CD4-positive, alpha-beta T cell (primary cell): ENCODE measurements at regions not wholly inside any gene's neighbourhood (a gene's known extent, or its start where the extent isn't known, plus 50 kb on each side); places are given as distances from the start of the nearest gene placed in this dataset.

Experiments used
- ATAC-seq: fragments of 200-7000 bp; cut with Tn5 transposase; one replicate; pipeline ENCODE4 v1.10.0; 2022; ENCODE audit warnings: mild to moderate bottlenecking; ENCODE audit not compliant: poor library complexity
- CTCF ChIA-PET: fragments of 350-600 bp; sonication (Branson Sonifier 250); formaldehyde crosslinking; loops from one replicate; lab custom pipeline; 2021; ENCODE audit warnings: antibody characterized with exemption, inconsistent platforms; lab: Charles Lee
- POLR2A ChIA-PET: fragments of 350-600 bp; sonication (Branson Sonifier 250); formaldehyde crosslinking; loops from one replicate; lab custom pipeline; 2021; ENCODE audit warnings: antibody characterized with exemption, inconsistent platforms; lab: Charles Lee
- DNase-seq, 14 experiments: peaks; one replicate each; pipeline ENCODE4 v3.0.0-alpha.2; 2013 to 2020; ENCODE audit warnings: mixed read lengths in 2 of 14
- H3K27ac ChIP-seq, 2 donors: one replicate each; pipeline versions ENCODE4 v1.5.1 to v1.7.0; 2013; ENCODE audit warnings: low read length in 2 of 2, low read depth in 1 of 2, mild to moderate bottlenecking in 1 of 2
- H3K27me3 ChIP-seq, 2 experiments: 1 replicate in 1 of 2; 2 replicates in 1 of 2; pipeline versions ENCODE4 v1.6.1 to v1.7.0; 2013; ENCODE audit warnings: low read length in 2 of 2, control low read depth in 1 of 2, mild to moderate bottlenecking in 1 of 2, moderate library complexity in 1 of 2; ENCODE audit not compliant: insufficient read depth in 2 of 2, control insufficient read depth in 1 of 2
- H3K36me3 ChIP-seq: one replicate; pipeline ENCODE4 v1.6.1; 2013; ENCODE audit warnings: low read length, control low read depth; ENCODE audit not compliant: insufficient read depth
- H3K4me1 ChIP-seq: one replicate; pipeline ENCODE4 v1.6.1; 2013; ENCODE audit warnings: low read length, control low read depth; ENCODE audit not compliant: insufficient read depth
- H3K4me3 ChIP-seq: one replicate; pipeline ENCODE4 v1.5.1; 2013; ENCODE audit warnings: mild to moderate bottlenecking, low read length, moderate library complexity
- H3K9me3 ChIP-seq, 2 experiments: 1 replicate in 1 of 2; 2 replicates in 1 of 2; pipeline versions ENCODE4 v1.6.1 to v1.7.0; 2013; ENCODE audit warnings: low read length in 2 of 2, mild to moderate bottlenecking in 2 of 2, control low read depth in 1 of 2, moderate library complexity in 1 of 2; ENCODE audit not compliant: control insufficient read depth in 1 of 2, insufficient read depth in 1 of 2
- H3K27ac Mint-ChIP-seq: one replicate; pipeline ENCODE4 v1.8.0; 2020; ENCODE audit warnings: mixed read lengths
- H3K27me3 Mint-ChIP-seq: one replicate; pipeline ENCODE4 v1.8.0; 2021; ENCODE audit warnings: mixed read lengths
- H3K36me3 Mint-ChIP-seq: one replicate; pipeline ENCODE4 v1.8.0; 2021; ENCODE audit warnings: low read depth, mixed read lengths
- H3K4me1 Mint-ChIP-seq: one replicate; pipeline ENCODE4 v1.8.0; 2021; ENCODE audit warnings: low read depth, mixed read lengths
- H3K4me3 Mint-ChIP-seq: one replicate; pipeline ENCODE4 v1.8.0; 2020; ENCODE audit warnings: mild to moderate bottlenecking, mixed read lengths
- H3K9me3 Mint-ChIP-seq: one replicate; pipeline ENCODE4 v1.8.0; 2020; ENCODE audit warnings: mixed read lengths
- intact Hi-C, 2 experiments: fragments of 100-400 bp; cut with DNase I in 1 of 2; cut with micrococcal nuclease in 1 of 2; formaldehyde crosslinking; loops; one replicate each; pipeline versions ENCODE4 v1.15.1 to v1.9.0; 2023 to 2025; cut with DNase I, micrococcal nuclease
- TF ChIP-seq, protein P1 (sequence below): fragments of 200-600 bp; IDR thresholded peaks from one replicate; pipeline ENCODE4 v1.8.0; 2022; ENCODE audit warnings: antibody characterized with exemption, mild to moderate bottlenecking

DNA sequence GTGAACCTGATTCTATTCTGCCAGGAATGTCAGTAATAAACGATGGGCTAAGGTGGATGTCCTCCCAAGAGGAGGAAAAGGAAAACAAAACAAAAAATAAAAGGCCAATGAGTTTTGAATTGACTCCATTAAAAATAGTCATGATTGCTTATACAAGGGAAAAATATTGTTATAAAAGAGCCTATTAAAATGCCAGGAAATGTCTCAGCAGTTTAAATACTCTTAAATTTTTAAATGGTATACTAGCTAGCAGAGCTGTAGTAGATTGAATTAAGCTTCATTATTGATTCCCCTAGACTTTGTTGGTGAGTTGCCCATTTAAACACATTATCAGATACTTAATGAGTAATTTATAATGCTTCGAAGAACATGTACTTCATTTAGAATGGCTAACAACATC, 990.9 kb upstream of the GJE1 start:
- intact Hi-C loops = no loop called here

DNA sequence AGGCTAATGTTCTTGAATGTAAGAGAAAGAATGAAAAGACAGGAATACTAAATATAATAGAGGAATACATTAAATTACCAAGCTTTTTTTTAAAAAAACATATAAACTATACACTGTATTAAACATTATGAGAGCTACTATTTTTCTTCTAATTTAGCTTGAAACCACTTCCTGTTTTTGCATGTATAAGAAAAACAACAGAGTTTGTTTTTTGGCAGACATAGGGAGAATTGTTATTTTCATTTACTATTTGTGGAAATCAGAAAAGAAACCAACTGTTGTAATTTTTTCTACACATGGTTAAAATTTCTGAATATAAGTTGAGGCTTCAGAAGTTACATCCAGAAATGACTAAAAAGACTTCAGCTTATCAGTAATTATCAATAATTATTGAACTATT, 991.8 kb upstream of the GJE1 start:
- H3K4me3 Mint-ChIP-seq = no peak overlapping the region
- no peaks in the 10 kb centered on the region for H3K9me3 Mint-ChIP-seq
- H3K27ac Mint-ChIP-seq = no peak overlapping the region
- Histone ChIP-seq H3K9me3 (peaks cover 0 to 3% of the 10 kb centered on the region in 2 experiments), H3K4me1 (no peaks in the 10 kb centered on the region), H3K4me3 (no peak overlapping the region), H3K36me3 (no peaks in the 10 kb centered on the region), H3K27ac (no peak overlapping the region), H3K27me3 (no peaks in the 10 kb centered on the region)
- ChIA-PET CTCF (no interaction called here), POLR2A (no interaction called here)
- H3K4me1 Mint-ChIP-seq = no peaks in the 10 kb centered on the region
- ATAC-seq = no peak
- DNase-seq = no peak
- intact Hi-C loops = no loop called here
- H3K27me3 Mint-ChIP-seq = peaks cover 6% of the 10 kb centered on the region
- no peaks in the 10 kb centered on the region for H3K36me3 Mint-ChIP-seq
- TF ChIP-seq, protein P1, sequence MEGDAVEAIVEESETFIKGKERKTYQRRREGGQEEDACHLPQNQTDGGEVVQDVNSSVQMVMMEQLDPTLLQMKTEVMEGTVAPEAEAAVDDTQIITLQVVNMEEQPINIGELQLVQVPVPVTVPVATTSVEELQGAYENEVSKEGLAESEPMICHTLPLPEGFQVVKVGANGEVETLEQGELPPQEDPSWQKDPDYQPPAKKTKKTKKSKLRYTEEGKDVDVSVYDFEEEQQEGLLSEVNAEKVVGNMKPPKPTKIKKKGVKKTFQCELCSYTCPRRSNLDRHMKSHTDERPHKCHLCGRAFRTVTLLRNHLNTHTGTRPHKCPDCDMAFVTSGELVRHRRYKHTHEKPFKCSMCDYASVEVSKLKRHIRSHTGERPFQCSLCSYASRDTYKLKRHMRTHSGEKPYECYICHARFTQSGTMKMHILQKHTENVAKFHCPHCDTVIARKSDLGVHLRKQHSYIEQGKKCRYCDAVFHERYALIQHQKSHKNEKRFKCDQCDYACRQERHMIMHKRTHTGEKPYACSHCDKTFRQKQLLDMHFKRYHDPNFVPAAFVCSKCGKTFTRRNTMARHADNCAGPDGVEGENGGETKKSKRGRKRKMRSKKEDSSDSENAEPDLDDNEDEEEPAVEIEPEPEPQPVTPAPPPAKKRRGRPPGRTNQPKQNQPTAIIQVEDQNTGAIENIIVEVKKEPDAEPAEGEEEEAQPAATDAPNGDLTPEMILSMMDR = no peak

More for the DNA sequence above, 990.9 kb upstream of the GJE1 start:
- Mint-ChIP-seq H3K9me3 (no peaks in the 10 kb centered on the region), H3K36me3 (no peaks in the 10 kb centered on the region), H3K4me1 (no peaks in the 10 kb centered on the region), H3K27ac (no peak overlapping the region), H3K27me3 (peaks cover 6% of the 10 kb centered on the region), H3K4me3 (no peak overlapping the region)
- TF ChIP-seq, protein P1 = no peak
- no peaks in the 10 kb centered on the region for H3K36me3 ChIP-seq
- no peaks in the 10 kb centered on the region for H3K27me3 ChIP-seq
- ChIA-PET POLR2A (no interaction called here), CTCF (no interaction called here)
- DNase-seq = no peak
- H3K4me3 ChIP-seq = no peak overlapping the region
- no peak for ATAC-seq
- H3K4me1 ChIP-seq = no peaks in the 10 kb centered on the region
- no peak overlapping the region for H3K27ac ChIP-seq
- peaks cover 0 to 3% of the 10 kb centered on the region in 2 experiments for H3K9me3 ChIP-seq

DNA sequence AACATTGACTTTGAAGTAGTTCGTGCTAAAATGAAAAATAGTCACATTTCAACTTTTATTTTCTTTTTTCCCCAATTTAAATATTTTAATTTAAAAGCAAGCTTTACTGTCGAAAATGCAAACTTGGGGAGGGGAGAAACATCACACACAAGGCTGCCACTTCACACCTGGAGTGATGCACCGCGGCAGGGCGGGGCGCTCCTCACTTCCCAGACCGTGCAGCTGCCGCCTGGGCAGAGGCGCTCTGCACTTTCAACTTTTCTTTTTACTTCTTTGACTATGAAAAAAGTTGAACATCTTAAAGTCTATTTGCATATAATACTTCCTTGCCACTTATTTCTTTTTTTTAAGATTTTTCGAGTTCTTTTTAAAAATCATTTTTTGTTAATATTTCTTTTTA, 993.3 kb upstream of the GJE1 start:
- no peaks in the 10 kb centered on the region for H3K4me1 ChIP-seq
- no peaks in the 10 kb centered on the region for H3K4me1 Mint-ChIP-seq
- ATAC-seq (no peak), DNase-seq (no peak)
- no peaks in the 10 kb centered on the region for H3K27me3 ChIP-seq
- intact Hi-C loops = no loop called here
- H3K4me3 ChIP-seq = no peak overlapping the region
- no peak overlapping the region for H3K4me3 Mint-ChIP-seq
- no peaks in the 10 kb centered on the region for H3K36me3 ChIP-seq
- H3K27me3 Mint-ChIP-seq = no peaks in the 10 kb centered on the region
- H3K27ac ChIP-seq = no peak overlapping the region
- H3K27ac Mint-ChIP-seq = no peak overlapping the region
- TF ChIP-seq, protein P1 = no peak
- CTCF ChIA-PET = no interaction called here
- H3K36me3 Mint-ChIP-seq = no peaks in the 10 kb centered on the region
- no peaks in the 10 kb centered on the region for H3K9me3 Mint-ChIP-seq
- POLR2A ChIA-PET = no interaction called here
- H3K9me3 ChIP-seq = peaks cover 0 to 3% of the 10 kb centered on the region in 2 experiments
